Hematopoietic multipotent progenitor cell treated with erythropoietin and hydrocortisone succinate and interleukin-3 and kit ligand, for 4 days (in vitro differentiated cells): ENCODE measurements at regions not wholly inside any gene's neighbourhood (a gene's known extent, or its start where the extent isn't known, plus 50 kb on each side); places are given as distances from the start of the nearest gene placed in this dataset.

Source experiments
- DNase-seq: peaks from one replicate; pipeline ENCODE4 v3.0.0-alpha.2; 2015

DNA sequence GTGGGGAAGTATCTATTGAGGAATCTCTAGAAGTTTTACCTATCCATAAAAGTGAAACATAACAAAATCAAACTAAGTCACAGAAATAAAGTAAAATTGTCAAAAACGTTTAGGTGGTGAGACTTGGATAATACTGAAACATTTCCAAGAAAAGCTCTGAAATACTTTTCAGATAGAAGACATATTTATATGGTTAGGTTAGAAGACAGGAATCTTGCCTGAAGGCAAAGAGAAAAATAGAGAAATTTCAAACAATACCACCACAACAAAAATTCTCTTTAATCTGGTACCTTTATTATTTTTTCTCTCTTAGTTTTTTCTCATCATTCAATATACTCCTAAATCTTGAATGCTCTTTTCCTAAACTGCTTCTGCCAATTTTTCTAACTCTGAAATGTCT, 222.7 kb upstream of the PLSCR5 start:
- DNase-seq: no peak

GRCh38 chr3:146823622-146824021, 218.5 kb upstream of the PLSCR5 start:
- DNase-seq: no peak

DNA sequence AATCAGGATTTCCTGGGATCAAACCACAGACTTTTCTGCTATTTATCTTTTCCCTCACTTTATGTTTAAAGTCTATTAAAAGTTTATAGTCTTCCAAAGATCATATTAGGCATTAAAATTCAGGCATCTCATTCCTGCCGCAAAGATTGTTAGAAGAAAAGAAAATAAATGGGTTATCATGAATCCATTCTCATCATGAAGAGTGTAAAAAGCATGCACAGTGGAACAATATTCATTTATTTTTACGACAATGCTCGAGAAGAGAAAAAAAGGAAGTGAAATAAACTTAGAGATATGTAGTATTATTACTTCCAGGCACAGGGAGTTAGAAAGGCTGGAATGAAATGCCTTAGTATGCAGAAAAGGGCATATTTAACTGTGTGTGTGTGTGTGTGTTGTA, 213.7 kb upstream of the PLSCR5 start:
- DNase-seq: no peak

GRCh38 chr3:146818301-146818700, 213.2 kb upstream of the PLSCR5 start:
- no peak for DNase-seq

DNA sequence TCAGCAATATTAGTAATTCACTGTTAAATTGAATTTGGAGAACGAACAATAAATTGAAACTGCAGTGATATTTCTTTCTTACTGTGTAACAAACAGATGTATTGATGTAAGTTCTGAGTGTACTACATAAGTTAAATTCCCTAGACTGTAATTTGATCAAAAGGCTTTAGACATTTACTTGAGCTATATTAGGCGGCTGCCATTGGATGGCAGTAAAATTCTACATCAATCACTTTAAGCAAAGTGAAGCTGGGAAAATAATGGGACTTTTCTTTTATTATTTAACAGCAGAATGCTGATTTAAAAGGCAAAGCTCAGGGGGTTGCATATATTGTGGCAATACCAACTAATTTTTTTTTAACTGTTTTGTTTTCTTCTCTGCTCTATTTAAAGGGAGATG, 212.6 kb upstream of the PLSCR5 start:
- peak; percentile 8 for DNase-seq

- DNase-seq: no peak
Measured at GRCh38 chr3:146814601-146815315, 209.6 kb upstream of the PLSCR5 start.

DNA sequence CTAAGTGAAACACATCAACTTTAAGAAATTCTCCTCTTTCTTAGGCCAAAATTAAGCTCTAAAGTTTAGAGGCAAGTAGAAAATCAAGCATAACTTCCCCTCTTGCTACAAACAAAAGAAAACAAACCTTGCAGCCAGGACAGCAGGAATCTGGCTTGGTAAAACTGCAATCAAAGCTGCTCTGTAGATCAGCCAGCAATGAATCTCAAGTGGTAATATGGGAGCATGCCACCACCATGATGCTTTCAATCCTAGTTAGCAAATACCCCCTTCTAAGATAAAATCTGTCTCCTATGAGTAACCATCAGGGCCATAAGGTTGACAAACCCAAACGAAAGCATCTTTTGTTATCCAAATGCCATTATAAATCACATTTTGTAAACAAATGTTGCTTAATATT, 208.3 kb upstream of the PLSCR5 start:
- DNase-seq: no peak

DNA sequence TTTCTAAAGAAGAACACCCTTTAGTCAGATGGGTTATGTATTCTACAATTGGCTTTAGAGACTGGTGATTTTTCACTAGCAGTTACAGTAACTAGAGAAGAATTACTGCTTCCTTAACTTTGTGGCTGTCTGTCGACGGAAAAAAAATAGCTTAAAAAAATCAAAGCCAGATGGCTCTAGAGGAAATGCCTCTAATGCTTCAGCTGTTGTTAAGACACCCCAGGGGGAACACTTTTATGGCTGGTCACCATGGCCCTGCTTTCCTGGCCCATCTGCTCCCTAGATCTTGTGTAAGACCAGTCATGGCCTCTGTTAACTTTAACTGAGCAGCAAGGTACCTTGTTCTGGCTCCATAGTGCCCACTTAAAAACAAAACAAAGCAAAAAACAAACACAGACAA, 198.6 kb upstream of the PLSCR5 start:
- DNase-seq: no peak

DNA sequence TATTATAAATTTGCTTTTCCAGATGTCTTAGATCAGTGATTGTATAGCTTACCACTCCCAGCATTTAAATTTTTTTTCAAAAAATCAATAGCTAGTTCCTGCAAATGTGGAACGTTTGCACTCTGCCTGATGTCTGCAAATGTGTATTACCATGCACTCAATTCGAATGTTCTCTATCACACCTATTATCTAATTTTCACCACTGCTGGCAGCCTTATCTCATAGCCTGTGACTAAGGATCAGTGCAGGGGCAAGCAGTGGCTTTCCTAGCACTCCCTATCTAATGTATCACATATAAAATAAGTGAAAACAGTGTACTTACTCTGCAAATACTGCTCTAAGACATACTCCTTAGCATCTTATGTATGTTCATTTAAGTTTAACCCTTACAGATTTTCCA, 196.3 kb upstream of the PLSCR5 start:
- DNase-seq: no peak

DNA sequence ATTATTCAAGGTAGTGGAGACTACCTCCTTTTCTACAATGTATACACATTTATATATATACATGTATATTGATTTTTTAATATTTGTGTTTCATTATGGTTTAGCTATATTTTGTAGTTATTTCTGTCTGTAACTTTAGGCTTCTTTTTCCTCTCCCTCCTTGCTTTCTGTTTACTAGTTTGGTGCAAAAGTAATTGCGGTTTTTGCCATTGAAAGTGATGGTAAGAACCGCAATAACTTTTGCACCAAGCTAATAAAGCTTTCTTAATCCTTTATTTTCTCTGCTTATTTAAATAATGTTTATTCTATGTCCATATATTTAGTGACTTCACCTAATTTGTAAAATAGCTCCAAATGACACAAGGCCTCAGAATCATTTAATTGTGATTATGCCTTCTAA, 195.3 kb upstream of the PLSCR5 start:
- no peak for DNase-seq

DNA sequence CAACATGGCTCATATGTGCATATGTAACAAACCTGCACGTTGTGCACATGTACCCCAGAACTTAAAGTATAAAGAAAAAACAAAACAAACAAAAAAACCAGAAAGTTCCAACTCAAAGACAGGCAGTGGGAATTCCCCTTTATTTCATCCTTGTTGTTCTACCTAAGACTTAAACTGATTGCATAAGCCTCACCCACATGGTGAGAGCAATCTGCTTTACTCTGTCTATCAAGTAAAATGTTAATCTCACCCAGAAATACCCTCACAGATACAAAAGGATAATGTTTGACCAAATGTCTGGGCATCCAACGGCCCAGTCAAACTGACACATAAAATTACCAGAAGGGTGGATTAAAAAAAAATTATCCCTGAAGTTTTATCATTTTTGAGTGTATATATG, 190.9 kb upstream of the PLSCR5 start:
- DNase-seq: no peak

DNA sequence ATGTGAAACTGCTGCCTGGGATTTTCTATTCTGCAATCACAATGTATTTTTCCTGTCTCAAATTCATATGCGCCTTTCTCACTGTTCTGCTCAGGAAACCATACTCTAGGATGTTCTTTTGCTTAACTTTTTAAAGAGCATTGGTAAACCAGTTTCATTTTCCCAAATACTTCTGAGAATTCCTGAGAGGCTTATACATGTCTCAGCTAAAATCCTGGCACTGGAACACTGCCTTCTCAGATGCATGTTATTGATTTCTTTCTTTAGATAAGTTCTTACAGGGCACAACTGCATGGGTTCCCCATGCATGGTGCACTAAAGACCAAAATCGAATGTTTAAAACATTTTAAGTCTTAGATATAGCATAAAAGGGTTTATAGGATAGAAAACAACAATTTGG, 178.3 kb upstream of the PLSCR5 start:
- no peak for DNase-seq

DNA sequence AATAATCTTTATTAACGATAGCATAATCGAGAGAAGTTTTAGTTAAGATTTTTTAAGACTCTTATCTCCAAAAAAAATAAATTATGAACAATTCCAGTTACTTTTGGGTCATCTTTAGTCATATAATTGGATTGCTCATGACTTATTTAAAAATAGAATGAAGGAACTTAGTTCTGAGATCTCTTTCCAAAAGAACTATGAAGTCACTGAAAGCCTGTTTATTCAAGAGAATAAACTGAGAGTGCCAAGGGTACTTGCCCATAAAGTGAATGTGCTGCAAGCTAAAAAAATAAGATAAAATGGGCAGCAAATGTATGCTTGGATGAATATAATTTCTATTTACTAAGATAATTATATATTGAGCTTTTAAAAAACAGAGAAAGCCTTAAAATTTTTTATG, 176.5 kb upstream of the PLSCR5 start:
- no peak for DNase-seq

DNA sequence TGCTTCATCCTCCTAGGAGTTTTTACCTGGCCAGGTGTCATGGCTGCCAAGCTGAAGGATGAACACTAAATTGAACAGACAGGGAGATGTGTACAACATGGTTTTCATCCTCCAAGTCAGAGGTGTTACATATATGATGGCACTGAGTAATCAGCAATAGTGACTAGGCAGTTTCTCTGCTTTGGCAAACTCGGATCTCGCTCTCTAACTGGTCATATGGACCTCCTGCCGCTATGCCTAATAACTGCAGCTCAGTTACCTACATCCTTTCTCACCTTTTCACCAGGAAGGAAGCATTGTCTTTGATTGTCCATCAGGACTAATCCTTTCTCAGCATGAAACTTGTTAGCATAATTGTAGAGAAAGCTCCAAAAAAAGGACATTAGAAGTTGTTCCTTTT, 175.9 kb upstream of the PLSCR5 start:
- DNase-seq: no peak

DNA sequence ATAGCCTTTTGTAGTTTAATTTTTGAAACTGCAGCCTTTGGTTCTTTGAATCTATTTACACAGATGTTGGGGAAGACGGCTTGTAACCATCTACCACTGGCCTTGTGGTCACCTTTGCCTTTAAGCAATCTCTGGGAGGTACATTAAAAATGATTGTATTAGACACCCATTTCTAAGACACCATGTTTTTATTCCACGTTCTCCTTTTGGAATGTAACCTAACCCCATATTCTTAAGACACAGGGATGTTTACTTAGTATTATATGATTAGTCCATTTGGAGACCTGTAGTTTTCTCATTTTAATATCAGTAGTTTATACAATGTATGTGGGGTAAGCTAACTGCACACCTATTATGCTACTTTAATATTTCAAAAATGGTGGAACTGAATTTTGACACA, 175.1 kb upstream of the PLSCR5 start:
- DNase-seq: no peak

- no peak for DNase-seq
Measured at GRCh38 chr3:146777941-146778340, 172.8 kb upstream of the PLSCR5 start.

DNA sequence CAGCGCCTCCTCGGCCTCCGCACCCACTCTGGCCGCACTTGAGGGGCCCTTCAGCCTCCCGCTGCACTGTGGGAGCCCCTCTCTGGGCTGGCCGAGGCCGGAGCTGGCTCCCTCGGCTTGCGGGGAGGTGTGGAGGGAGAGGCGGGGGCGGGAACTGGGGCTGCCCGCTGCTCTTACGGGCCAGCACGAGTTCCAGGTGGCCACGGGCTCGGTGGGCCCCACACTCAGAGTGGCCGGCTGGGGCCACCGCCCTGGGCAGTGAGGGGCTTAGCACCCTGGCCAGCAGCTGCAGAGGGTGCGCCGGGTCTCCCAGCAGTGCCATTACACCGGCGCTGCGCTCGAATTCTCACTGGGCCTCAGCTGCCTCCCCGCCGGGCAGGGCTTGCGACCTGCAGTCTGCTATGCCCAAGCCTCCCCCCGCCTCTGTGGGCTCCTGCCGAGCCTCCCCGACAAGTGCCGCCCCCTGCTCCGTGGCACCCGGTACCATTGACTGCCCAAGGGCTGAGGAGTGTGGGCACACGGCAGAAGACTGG, 167.1 kb upstream of the PLSCR5 start:
- no peak for DNase-seq

DNA sequence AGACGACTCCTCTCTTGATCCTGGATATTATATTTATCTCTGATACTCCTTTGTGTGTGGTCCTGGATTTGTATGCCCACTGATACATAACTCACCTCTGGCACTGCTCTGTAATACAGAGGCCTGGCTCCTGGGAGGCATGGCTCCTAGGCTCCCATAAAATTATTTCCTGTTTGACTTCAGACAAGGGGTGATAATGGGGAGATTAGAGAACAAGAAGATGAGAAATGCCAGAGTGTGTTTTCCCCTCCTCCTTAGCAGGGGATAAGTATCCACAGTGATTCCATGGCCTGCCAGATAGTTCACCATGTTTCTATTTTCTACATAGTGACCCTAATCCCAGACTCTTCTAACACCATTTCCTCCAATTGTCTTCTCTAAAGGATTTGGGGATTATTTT, 165.7 kb upstream of the PLSCR5 start:
- no peak for DNase-seq

GRCh38 chr3:146770301-146770700, 165.2 kb upstream of the PLSCR5 start:
- no peak for DNase-seq

GRCh38 chr3:146757759-146758158, 152.6 kb upstream of the PLSCR5 start:
- DNase-seq: no peak

DNA sequence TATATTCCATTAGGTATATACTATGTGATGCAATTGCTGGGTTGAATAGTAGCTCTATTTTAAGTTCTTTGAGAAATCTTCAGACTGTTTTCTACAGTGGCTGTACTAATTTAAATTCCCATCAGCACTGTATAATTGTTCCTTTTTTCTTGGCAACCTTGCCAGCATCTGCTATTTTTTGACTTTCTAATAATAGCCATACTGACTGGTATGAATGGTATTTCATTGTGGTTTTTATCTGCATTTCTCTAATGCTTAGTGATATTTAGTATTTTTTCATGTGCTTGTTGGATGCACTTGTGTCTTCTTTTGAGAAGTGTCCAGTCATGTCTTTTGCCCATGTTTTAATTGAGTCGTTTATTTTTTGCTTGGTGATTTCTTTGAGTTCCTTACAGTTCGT, 145.1 kb upstream of the PLSCR5 start:
- no peak for DNase-seq

DNA sequence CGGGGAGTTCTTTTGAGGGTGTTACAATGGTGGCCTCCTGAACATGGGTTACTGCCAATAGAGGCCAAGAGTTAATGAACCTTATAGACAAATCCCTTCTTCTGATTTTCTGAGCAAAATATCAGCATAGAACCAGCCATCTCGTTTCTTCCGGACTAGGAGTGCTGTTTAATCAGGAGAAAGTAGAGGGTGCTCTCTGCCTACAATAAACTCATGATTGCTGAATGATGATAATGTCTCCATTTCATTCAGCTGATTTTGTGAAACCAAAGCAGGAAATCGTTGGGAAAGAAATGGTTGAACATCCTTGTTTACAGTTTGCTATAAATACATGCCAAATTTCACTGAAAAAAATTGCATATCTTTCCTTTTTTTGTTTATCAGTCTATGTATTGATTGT, 142.8 kb upstream of the PLSCR5 start:
- DNase-seq: no peak

- DNase-seq: no peak
Measured at GRCh38 chr3:146747051-146747450, 141.9 kb upstream of the PLSCR5 start.

DNA sequence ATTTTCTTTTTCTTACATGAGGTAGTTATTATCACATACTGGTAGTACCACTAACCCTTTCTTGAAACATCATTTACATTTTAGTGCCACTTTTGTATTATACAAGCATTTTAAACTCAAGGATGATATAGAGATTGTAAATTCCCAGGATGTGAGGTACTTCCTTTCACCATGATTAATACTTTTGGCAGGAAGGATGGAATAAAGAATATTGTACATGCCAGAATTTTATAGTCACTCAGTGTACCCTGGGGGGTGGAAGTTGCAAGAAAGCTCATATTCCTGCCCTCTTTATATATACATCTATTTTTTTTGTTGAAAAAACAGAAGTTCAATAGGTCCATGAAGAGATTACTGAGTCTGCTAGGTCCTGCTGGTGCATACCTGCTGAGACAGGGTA, 141.0 kb upstream of the PLSCR5 start:
- no peak for DNase-seq

DNA sequence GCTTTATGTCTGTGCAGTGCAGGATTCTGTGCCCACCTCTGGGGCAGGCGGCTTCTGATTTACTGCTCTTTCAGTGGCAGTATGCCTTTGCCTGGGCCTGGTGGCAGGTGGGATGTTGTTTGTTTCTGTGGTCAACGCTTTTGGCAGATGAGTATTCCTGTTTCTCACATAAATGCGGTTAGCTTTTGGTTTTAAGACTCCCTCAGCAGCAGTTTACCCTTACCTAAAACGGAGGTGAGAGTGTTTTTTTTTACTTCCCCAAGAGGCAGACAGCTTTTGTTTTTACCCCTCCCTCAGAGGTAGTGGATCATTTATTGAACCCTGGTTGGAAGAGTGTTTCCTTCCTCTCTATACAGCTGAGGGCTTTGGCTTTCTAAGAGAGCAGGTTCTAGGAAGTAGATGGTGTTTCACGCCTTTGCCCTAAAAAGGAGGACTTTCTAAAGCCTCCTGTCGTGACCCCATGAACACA, 134.1 kb upstream of the PLSCR5 start:
- no peak for DNase-seq
